DMS153 treated with DMSO at 0.1 percent for 48 hours (cell line): ENCODE measurements at regions not wholly inside any gene's neighbourhood (a gene's known extent, or its start where the extent isn't known, plus 50 kb on each side); places are given as distances from the start of the nearest gene placed in this dataset.
"Not testable (repeated sequence)": the region's sequence is repeated elsewhere in the genome, so short reads cannot be mapped to it uniquely, and the experiment has no call there.

ENCODE experiments used
- DNase-seq: peaks from one replicate; lab custom pipeline; 2025; ENCODE audit not compliant: unreplicated experiment; lab: John Stamatoyannopoulos, UW

DNA sequence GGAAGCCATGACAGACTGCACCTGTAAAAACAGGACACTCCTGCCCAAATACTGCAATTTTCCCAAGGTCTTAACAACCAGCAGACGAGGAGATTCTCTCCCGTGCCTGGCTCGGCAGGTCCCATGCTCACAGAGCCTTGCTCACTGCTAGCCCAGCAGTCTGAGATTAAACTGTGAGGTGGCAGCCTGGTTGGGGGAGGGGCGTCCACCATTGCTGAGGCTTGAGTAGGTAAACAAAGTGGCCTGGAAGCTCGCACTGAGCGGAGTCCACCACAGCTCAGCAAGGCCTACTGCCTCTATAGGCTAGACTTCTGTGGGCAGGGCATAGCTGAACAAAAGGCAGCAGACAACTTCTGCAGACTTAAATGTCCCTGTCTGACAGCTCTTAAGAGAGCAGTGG is 80.3 kb downstream of the ANXA5 start:
- not testable (repeated sequence) for DNase-seq

DNA sequence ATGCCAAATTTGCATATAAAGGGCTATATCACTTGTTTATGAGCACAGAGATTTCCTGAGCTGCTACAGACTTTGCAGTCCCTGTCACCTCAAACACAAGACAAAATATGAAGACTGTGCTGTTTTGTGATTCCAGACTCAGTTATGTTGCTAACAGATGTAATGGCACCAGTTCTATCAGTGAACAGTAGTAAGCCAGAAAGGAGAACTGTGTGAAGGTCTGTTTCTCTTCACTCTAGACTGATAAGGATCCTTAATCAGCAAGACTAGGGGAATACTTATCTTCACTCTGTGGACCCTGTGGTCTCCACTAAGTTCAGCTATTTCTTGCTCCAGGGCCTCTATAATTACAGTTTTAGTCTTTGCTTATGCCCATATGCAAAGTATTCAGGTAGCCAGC is 82.7 kb downstream of the ANXA5 start:
- no peak for DNase-seq

DNA sequence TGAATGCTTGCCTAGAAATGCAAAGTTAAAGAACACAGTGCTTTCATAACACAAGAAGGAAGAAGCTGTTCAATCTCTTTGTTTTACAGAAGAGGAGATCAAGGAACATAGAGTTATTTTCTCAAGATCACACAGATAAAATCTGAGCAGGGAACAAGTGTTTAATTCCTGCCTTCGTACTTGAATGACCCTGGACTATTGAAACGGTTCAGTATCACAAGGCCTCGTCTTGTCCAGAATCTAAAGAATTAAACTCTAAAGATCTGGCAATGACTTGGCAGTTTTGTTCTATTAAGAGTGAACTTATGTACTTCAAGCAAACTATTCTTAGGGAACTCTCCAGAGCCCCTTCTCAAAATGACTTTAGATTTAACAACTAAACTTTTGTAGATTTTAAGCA is 97.7 kb downstream of the ANXA5 start:
- no peak for DNase-seq

DNA sequence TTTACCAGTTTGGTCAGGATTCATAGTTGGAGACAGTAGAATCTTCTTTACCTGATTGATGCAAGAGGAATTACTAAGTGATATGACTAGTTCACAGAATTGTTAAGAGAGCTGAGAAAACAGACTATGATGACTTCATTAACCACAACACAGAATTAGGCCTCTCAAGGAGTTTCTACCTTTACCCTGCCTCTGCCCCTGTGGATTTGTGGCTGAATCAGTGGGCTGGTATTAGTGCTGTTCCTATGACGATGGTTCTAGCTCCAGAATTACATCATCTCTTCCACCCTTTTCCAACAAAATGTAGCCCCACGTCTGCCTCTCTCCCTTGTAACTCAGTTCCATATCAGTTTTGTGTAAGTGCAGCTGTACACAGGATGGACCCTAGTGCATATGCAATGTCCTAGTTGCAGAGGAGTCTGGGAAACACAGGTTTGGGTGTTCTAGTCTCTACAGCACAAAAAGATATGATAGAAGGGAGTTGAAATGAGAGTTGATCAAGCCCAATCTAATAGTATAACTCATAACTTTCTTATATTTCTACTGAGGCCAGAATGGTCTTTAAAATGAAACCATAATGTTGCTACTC is 99.3 kb downstream of the ANXA5 start:
- no peak for DNase-seq

DNA sequence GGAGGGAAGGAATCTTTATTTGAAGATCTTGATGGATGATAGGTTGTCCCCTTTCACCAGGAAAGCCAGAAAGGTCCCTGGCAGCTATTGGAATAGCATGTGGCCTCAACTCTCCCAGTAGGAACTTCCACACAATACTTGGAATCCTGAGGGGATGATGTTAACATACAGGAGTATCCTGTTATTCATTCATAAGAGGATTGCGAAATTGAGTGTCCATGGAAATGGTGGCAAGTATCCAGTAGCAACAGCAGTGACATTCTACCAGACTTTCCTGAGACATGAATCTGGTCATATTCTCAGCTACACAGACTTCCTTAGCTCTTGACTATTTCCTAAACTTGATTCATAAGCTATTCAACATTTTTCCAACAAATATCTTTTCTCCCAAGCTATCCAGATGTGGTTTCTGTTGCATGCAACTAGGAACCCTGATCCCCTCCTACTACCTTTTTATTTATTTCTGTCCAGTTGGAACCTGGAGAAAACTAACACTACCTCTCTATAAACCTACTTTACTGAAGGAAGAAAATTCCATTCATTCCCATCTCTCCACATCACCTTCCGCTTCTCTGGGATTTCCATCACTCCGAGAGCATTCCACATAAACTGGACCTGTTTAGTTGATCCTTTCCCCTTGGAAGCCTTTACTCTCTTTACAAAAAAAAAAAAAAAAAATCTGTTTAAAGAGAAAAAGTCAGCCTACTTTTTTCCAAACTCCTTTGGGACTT is 101.8 kb downstream of the ANXA5 start:
- no peak for DNase-seq

DNA sequence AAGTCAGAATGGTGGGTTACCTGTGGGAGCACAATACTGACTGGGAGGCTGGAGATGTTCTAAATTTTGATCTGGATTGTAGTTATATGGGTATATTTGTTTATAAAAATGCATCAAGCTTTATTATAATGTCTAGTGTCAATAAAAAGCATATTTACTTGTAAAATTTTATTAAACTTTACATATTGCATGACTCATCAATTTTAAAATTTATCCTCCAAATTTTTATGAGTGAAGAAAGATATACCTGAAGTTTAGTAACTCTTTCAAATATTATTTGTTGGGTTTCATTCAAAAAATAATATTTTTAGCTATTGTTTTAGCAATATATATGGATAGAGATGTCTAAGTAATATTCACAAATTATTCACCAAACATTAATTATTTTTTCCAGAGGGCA is 103.0 kb downstream of the ANXA5 start:
- DNase-seq, result no peak

DNA sequence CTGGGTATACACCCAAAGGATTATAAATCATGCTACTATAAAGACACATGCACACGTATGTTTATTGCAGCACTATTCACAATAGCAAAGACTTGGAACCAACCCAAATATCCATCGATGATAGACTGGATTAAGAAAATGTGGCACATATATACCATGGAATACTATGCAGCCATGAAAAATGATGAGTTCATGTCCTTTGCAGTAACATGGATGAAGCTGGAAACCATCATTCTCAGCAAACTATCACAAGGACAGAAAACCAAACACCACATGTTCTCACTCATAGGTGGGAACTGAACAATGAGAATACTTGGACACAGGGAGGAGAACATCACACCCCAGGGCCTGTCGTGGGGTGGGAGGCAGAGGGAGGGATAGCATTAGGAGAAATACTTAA is 104.5 kb downstream of the ANXA5 start:
- DNase-seq, result not testable (repeated sequence)

DNA sequence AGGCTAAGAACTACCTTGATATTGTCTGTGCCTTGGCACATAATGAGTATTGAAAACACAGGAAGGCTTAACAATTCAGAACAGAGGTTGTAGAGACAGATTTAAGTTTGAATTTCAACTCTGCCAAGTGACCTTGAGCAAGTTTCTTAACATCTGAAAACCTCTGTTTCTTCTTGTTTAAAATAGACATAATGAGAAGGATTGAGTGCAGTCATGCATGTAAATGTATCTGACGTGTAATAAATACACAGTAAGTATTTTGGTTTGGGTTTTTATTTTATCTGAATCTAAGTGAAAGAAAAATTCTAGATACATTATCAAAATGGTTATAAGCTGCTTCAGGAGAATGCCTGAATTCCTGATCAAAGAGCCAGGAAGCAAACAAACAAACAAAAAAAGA is 111.9 kb downstream of the ANXA5 start:
- no peak for DNase-seq

DNA sequence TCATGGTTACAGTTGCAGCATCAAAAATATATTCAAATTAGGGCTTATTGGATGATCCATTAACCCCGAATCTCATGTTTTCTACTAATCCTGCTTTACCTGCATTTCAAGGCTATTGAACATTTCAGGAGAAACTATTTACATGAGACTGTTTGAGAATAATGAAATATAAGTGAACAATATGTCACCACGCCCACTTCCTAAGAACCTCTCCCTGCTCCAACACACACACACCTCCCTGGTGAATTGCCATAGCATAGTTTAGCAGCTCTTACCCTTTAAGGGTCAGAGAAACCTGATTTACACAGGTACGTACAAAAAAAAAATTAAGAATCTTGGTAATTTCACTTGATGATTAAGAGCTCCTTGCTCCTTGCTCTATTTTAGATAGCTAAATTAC is 113.4 kb downstream of the ANXA5 start:
- DNase-seq, result no peak

DNA sequence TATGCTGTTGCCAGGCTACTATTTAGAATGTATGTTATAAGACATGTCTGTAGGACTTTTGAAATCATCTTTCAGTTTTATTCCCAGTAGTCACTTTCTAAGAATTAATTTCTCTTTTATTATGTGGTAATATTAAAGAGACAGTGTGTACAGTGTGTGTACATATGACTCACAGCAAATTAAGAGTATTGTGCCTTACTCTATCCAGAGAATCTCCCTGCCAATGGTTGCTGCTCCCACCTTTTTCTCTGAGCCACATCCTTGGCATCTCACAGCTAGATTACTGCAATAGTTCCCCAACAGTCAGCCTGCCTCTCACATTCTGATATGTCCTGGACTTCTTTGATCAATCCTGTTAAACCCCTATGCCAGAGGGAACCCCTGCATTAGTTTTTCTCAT is 114.5 kb downstream of the ANXA5 start:
- DNase-seq, result no peak

DNA sequence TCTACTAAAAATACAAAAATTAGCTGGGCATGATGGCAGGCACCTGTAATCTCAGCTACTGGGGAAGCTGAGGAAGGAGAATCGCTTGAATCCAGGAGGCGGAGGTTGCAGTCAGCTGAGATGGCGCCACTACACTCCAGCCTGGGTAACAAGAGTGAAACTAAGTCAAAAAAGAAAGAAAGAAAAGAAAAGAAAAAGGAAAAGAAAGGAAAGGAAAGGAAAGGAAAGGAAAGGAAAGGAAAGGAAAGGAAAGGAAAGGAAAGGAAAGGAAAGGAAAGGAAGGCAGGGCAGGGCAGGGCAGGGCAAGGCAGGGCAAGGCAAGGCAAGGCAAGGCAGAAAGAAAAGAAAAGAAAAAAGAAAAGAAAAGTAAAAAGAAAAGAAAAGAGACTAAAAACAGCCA is 121.4 kb downstream of the ANXA5 start:
- not testable (repeated sequence) for DNase-seq

DNA sequence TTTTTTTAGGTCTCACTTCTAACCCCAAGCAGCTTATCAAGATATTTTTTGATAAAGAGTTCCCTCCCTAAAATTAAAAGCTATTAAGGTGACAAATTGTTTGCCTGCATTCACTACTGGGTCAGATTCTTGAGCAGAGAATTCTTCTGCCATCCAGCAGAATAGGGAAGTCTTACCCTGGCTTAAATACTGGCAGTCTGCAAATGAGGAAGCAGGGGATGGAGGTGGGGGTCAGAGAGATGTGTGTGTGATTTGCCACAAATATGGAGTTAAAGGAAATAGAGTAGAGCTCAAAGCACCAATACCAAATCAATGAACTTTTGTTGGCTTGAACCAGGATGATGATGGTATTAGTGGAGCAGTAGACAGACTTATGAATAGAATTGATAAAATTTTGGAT is 122.2 kb downstream of the ANXA5 start:
- DNase-seq, result no peak

DNA sequence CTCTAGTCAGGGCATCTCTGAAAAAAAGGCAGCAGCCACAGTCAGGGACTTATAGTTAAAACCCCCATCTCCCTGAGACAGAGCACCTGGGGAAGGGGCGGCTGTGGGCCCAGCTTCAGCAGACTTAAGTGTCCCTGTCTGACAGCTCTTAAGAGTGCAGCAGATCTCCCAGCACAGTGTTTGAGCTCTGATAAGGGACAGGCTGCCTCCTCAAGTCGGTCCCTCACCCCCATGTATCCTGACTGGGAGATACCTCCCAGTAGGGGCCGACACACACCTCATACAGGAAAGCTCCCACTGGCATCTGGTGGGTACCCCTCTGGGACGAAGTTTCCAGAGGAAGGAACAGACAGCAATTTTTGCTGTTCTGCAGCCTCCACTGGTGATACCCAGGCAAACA is 129.0 kb downstream of the ANXA5 start:
- no peak for DNase-seq

DNA sequence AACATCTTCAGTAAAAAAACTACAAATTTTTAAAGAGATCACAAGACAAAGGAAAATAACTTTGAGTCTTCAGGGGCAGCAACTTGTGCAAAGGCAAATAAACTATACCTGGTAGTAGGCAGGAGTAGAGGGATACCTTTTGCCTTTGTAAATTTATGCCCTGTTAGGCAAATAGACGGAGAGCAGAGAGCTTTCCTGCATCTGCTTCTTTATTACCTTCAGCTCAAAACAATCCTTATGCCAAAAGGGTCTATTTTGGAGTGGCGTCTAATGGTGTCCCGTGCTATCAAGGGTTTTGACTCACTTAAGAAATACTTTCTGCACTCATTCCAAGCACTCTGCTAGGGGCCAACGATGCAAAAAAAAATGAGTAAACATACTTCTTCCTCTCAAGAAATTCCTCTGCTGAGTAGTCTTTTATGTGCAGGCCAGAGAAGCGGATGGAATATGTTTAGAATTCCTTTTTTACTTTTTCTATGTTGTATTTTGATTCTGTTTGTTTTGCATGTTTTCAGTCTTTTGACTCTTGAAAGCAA is 131.9 kb downstream of the ANXA5 start:
- DNase-seq, result no peak

DNA sequence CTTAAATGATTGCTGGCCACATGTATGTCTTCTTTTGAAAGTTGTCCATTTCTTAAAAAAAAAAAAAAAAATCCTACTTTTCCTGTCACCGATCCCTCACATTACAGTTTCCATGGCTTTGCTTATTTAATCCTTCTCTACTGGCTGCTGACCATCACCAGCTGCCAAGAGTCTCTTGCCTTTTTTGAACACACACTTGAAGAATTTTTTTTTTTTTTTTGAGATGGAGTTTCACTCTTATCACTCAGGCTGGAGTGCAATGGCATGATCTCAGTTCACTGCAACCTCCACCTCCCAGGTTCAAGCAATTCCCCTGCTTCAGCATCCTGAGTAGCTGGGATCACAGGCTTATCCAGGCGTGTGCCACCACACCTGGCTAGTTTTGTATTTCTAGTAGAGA is 134.0 kb downstream of the ANXA5 start:
- DNase-seq, result no peak

DNA sequence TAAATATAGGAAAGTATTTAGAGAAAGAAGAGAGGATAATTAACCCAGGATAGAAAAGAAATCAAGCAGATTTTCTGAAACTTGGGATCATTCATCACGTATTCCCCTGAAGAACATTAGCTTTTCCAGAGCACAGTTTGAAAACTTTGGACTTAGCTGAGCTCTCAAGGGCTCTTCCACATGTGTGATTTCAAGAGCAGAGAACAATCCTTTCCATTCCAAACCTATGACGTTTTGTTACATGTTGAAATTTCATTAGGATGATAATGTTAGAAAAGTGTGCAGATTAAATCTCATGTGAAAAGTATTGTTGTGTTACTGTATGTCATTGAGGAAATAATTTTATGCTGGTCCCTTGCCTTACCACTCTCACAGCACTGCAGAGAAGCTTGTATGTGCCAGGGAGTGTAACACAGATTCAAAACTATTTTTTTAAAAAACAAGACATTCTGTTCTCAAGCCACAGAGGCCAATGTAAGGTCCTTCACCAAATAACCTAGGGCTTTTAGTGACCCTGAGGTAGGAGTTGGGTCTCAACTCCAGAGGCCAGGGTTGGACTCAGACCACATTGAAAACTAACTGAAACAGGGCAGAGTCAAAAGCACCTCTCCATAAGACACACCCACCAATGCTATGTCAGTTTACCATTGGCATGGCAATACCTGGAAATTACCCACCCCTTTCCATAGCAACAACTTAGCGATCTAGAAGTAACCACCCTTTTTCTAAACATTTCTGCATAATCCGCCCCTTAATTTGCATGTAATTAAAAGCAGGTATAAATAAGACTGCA is 141.3 kb downstream of the ANXA5 start:
- DNase-seq, result no peak

DNA sequence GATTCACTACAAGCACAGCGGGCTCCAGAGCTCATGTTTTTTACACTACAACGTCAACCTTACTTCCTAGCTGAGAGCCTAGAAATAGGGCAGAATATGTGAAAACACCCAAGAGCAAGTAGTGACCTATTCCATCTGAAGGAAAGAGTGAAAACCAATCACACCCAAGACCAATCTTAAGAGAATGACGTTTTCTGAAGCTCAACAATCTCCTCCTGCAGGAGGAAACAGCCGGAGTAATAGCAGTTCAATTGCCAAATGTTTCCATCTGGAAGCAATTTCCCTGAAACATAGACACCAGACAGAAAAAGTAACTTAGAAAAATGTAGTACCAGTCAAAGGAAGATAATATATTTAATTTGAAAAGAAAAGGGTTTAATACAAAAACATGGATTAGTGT is 142.4 kb downstream of the ANXA5 start:
- DNase-seq, result no peak

DNA sequence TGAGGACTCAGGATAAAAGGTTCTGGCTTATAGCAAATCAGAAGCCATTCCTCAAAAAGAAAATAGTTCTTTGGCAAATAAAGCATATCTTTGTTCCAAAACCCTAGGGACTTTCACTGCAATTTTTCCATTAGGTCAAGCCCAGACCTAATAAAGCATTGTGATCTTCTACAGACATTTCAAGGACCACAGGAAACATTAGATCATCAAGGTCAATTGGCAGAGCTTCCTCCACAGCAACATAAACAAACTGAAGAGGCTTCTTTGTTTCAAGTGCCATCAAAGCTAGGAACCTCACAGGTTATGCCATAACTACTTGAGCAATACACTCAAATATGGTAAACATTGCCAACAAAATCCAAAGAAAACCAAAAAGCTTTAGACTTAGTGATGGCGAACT is 144.9 kb downstream of the ANXA5 start:
- no peak for DNase-seq

DNA sequence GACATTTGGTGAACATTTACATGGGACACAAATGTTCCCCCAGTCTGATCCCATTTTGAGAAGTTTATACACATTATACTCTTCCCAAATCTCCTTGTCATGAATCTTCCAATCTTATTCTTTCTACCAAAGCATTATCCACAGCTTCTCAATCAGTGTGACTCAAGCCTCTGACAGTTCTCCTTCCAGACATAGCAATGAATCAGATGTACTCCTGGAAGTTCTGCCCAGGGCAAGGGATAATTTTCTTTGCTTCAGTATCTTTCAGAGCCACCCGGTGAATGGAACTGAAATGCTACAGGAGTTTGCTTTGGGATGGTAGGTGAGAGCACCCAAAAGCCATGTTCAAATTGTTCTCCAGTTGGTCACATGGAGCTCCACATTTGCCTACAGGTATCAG is 145.5 kb downstream of the ANXA5 start:
- no peak for DNase-seq

DNA sequence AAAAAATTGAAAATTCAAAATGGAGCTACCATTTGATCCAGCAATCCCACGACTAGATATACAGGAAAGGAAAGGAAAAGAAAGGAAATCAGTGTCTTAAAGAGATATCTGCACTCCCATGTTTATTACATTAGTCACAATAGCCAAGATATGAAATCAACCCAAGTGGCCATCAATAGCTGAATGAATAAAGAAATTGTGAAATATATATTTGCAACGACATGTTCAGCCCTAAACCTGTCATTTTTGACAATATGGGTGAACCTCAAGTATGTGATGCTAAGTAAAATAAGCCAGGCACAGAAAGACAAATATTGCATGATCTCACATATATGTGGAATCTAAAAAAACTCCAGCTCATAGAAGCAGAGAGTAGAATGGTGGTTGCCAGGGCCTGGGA is 155.1 kb downstream of the ANXA5 start:
- DNase-seq, result no peak

DNA sequence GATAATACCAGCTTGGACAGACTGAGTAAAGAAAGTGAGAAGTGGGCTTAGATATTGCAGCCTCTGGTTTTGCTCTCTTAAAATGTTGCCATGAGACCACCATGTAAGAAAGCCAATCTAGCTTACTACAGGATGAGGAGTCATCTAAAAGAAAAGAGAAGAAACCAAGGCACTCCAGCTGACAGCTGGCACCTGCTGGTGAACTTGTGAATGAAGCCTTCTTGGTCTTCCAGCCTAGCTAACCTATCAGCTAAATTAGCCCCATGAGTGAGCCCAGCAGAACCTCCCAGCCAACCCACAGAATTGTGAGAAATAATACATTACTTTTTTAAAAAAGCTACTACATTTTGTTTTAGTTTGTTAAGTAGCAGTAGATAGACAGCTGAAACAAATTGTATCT is 154.5 kb upstream of the QRFPR start:
- DNase-seq, result no peak

DNA sequence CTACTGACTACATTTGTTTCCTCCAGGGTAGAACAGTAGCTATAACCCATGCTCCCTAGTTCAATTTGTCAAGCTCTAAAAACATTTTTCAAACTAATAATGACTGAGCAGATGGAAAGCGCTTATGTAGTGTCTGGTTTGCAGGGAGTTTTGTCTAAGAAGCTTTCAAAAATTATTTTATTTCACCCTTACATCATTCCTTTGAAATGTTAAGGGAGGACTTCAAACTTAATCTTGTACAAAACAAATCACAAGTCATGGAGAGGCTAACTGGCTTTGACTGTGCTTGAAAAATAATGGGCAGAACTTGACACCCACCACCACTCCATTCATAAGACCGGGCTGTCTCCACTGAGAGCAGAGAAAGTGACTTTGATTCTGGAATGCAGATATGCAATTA is 153.4 kb upstream of the QRFPR start:
- DNase-seq, result no peak
